PC-3 (cell line): ENCODE measurements at regions not wholly inside any gene's neighbourhood (a gene's known extent, or its start where the extent isn't known, plus 50 kb on each side); places are given as distances from the start of the nearest gene placed in this dataset.

Experiments used
- EZH2 ChIP-seq: fragments of 300-600 bp; sonication (generic); IDR thresholded peaks from one replicate; pipeline ENCODE4 v1.6.1; 2017; ENCODE audit warnings: antibody characterized with exemption, mild to moderate bottlenecking, low read length; ENCODE audit not compliant: unreplicated experiment
- TF ChIP-seq, protein P1 (sequence below): fragments of 300-600 bp; sonication (generic); conservative IDR thresholded peaks from 2 replicates; pipeline ENCODE4 v1.5.1; 2017; ENCODE audit warnings: antibody characterized with exemption, low read depth, mild to moderate bottlenecking, low read length

DNA sequence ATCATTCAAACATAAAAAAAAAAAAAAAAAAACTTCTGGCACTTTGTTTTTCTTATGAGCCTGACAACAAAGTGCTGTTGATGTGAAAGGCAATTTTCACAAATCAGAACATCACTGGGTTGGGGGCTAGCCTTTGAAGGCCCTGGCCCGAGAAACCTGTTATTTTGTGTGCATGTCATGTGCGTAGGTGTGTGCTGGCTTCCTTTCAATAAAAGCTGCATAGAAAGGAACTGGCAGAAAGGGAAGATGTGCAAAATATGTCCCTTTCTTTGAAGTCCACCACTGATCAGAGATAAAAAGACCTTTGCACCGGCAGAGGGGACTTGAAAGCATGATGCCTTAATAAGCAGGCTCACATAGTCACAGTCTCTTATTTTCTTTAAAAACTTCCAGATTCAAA, 170.8 kb upstream of the RASGEF1B start:
- TF ChIP-seq, protein P1, sequence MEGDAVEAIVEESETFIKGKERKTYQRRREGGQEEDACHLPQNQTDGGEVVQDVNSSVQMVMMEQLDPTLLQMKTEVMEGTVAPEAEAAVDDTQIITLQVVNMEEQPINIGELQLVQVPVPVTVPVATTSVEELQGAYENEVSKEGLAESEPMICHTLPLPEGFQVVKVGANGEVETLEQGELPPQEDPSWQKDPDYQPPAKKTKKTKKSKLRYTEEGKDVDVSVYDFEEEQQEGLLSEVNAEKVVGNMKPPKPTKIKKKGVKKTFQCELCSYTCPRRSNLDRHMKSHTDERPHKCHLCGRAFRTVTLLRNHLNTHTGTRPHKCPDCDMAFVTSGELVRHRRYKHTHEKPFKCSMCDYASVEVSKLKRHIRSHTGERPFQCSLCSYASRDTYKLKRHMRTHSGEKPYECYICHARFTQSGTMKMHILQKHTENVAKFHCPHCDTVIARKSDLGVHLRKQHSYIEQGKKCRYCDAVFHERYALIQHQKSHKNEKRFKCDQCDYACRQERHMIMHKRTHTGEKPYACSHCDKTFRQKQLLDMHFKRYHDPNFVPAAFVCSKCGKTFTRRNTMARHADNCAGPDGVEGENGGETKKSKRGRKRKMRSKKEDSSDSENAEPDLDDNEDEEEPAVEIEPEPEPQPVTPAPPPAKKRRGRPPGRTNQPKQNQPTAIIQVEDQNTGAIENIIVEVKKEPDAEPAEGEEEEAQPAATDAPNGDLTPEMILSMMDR: no peak
- TF ChIP-seq EZH2: no peak
